Mucosa of rectum (tissue), 2 donors: ENCODE measurements at regions not wholly inside any gene's neighbourhood (a gene's known extent, or its start where the extent isn't known, plus 50 kb on each side); places are given as distances from the start of the nearest gene placed in this dataset.
"Not testable (repeated sequence)": the region's sequence is repeated elsewhere in the genome, so short reads cannot be mapped to it uniquely, and the experiment has no call there.

Source experiments
- H3K27ac ChIP-seq, 2 donors: one replicate each; pipeline ENCODE4 v1.7.0; 2013; ENCODE audit warnings: inconsistent platforms in 2 of 2, low read depth in 2 of 2, low read length in 2 of 2
- H3K27me3 ChIP-seq, 2 donors: one replicate each; pipeline ENCODE4 v1.7.0; 2013; ENCODE audit warnings: low read length in 2 of 2; ENCODE audit not compliant: control insufficient read depth in 2 of 2, insufficient read depth in 2 of 2
- H3K36me3 ChIP-seq, 2 donors: one replicate each; pipeline ENCODE4 v1.7.0; 2013; ENCODE audit warnings: low read length in 2 of 2; ENCODE audit not compliant: control insufficient read depth in 2 of 2, insufficient read depth in 2 of 2
- H3K4me1 ChIP-seq, 2 donors: one replicate each; pipeline ENCODE4 v1.7.0; 2013; ENCODE audit warnings: low read length in 2 of 2, mild to moderate bottlenecking in 1 of 2; ENCODE audit not compliant: control insufficient read depth in 2 of 2, insufficient read depth in 2 of 2
- H3K4me3 ChIP-seq, 2 donors: one replicate each; pipeline ENCODE4 v1.7.0; 2013; ENCODE audit warnings: low read length in 2 of 2
- H3K9ac ChIP-seq, 2 donors: one replicate each; pipeline ENCODE4 v1.7.0; 2013; ENCODE audit warnings: low read length in 2 of 2, low read depth in 1 of 2, mild to moderate bottlenecking in 1 of 2
- H3K9me3 ChIP-seq, 2 donors: one replicate each; pipeline ENCODE4 v1.7.0; 2013; ENCODE audit warnings: low read length in 2 of 2; ENCODE audit not compliant: control insufficient read depth in 2 of 2
- donor health status: healthy.
- donor health status: Normal muscosa, but diverticular disease.

DNA sequence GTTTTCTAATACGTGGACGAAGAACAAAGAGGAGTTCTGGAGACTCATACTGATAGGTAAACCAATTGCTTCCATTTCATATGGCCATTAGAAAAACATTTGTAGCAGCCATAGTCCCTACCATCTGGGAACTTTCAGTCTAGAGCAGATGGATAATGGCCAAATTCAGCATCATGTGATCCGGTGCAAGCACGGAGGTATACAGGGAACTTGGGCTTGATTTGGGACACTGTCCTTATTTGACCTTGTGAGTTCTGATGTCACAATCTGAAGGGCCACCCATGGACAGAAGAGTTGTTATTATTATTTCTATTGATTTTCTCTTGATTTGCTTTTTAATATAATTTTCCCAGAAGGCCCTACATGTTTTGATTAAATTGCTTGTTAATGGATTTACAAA, 154.6 kb upstream of the ZNF267 start:
- Histone ChIP-seq H3K27ac (no peak overlapping the region), H3K36me3 (peaks cover 7 to 19% of the 10 kb centered on the region in 2 donors), H3K9me3 (no peaks in the 10 kb centered on the region)

DNA sequence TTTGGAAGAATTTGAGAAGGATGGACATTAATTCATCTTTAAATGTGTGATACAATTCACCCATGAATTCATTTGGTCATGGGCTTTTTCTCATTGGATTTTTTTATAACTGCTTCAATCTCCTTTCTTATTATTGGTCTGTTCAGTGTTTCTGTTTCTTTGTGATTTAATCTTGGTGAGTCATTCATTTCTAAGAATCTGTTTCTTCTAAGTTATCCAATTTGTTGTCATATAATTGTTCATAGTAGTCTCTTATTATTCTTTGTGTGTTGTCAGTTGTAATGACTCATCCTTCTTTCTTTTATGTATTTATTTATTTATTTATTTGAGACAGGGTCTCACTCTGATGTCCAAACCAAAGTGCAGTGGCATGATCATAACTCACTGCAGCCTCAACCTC, 146.1 kb upstream of the ZNF267 start:
- Histone ChIP-seq H3K9me3 (peaks cover 2 to 5% of the 10 kb centered on the region in 2 donors), H3K36me3 (peaks cover 21 to 33% of the 10 kb centered on the region in 2 donors), H3K27ac (no peak overlapping the region), H3K27me3 (no peaks in the 10 kb centered on the region), H3K9ac (no peak overlapping the region), H3K4me1 (no peaks in the 10 kb centered on the region), H3K4me3 (no peak overlapping the region)

More for the DNA sequence above, 154.6 kb upstream of the ZNF267 start:
- no peak overlapping the region for H3K9ac ChIP-seq
- H3K27me3 ChIP-seq = no peaks in the 10 kb centered on the region
- H3K4me1 ChIP-seq = peaks cover 6 to 7% of the 10 kb centered on the region in 2 donors
- no peak overlapping the region for H3K4me3 ChIP-seq

GRCh38 chr16:31734265-31734664, 139.3 kb upstream of the ZNF267 start:
- peaks cover 6 to 26% of the 10 kb centered on the region in 2 donors for H3K9me3 ChIP-seq
- no peaks in the 10 kb centered on the region for H3K4me1 ChIP-seq
- H3K27me3 ChIP-seq = no peaks in the 10 kb centered on the region
- no peak overlapping the region for H3K9ac ChIP-seq
- H3K36me3 ChIP-seq = peaks cover 36 to 47% of the 10 kb centered on the region in 2 donors
- H3K27ac ChIP-seq = no peak overlapping the region
- no peak overlapping the region for H3K4me3 ChIP-seq

DNA sequence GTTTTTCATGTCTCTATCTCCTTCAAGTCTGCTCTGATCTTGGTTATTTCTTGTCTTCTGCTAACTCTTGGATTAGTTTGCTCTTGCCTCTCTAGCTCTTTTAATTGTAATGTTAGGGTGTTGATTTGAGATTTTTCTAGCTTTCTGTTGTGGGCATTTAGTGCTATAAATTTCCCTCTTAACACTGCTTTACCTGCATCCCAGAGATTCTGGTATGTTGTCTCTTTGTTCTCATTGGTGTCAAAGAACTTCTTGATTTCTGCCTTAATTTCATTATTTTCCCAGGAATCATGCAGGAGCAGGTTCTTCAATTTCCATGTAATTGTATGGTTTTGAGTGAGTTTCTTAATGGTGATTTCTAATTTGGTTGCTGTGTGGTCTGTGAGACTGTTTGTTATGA, 128.5 kb upstream of the ZNF267 start:
- not testable (repeated sequence) for H3K9ac ChIP-seq
- peaks cover 42% of the 10 kb centered on the region in 2 donors for H3K9me3 ChIP-seq

DNA sequence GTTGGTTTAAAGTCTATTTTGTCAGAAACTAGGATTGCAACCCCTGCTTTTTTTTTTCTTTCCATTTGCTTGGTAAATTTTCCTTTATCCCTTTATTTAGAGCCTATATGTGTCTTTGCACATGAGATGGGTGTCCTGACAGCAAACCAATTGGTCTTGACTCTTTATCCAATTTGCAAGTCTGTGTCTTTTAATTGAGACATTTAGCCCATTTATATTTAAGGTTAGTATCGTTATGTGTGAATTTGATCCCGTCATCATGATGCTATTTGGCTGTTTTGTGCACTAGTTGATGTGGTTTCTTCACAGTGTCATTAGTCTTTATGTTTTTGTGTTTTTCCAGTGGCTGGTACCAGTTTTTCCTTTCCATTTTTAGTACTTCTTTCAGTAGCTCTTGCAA, 127.7 kb upstream of the ZNF267 start:
- Histone ChIP-seq H3K9me3 (peaks cover 42 to 47% of the 10 kb centered on the region in 2 donors), H3K9ac (no peak overlapping the region), H3K4me3 (no peak overlapping the region), H3K27ac (no peak overlapping the region), H3K36me3 (peaks cover 0 to 20% of the 10 kb centered on the region in 2 donors), H3K27me3 (no peaks in the 10 kb centered on the region), H3K4me1 (no peaks in the 10 kb centered on the region)

More for the DNA sequence above, 128.5 kb upstream of the ZNF267 start:
- H3K4me1 ChIP-seq, H3K27ac ChIP-seq, H3K27me3 ChIP-seq: not testable (repeated sequence)
- Histone ChIP-seq H3K4me3 (peak overlapping the region in 1 of 2 donors; percentile 4), H3K36me3 (peaks cover 0 to 20% of the 10 kb centered on the region in 2 donors)

GRCh38 chr16:31754998-31755615, 118.5 kb upstream of the ZNF267 start:
- Histone ChIP-seq H3K36me3 (peaks cover 25 to 36% of the 10 kb centered on the region in 2 donors), H3K9me3 (peaks cover 66 to 72% of the 10 kb centered on the region in 2 donors), H3K9ac (no peak overlapping the region), H3K27ac (no peak overlapping the region), H3K4me3 (no peak overlapping the region), H3K27me3 (no peaks in the 10 kb centered on the region), H3K4me1 (no peaks in the 10 kb centered on the region)

- Histone ChIP-seq H3K9me3 (peaks cover 34 to 36% of the 10 kb centered on the region in 2 donors), H3K4me3 (peak overlapping the region in 1 of 2 donors; percentile 20), H3K9ac (no peak overlapping the region), H3K36me3 (peaks cover 0 to 3% of the 10 kb centered on the region in 2 donors), H3K27ac (no peak overlapping the region), H3K27me3 (no peaks in the 10 kb centered on the region), H3K4me1 (no peaks in the 10 kb centered on the region)
Observed at GRCh38 chr16:31764103-31764502, 109.5 kb upstream of the ZNF267 start.

DNA sequence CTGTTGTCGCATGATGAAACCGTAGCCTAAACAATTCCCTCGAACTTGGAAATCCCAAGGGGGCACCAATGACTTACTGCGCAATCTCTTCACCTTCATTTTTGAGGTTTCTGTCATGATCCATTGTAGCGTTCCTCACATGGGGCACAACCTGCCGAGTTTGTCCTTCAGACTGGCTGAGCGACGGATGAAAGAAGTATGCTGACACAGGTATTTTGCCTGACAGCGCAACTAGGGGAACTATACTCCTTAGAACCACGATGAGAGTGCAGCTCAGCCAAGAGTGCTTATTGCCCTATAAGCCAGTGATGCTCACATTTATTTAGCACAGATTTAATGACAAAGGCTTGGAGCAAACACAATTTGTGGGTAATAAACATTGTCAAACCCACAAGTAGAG, 106.3 kb upstream of the ZNF267 start:
- Histone ChIP-seq H3K4me3 (no peak overlapping the region), H3K27me3 (no peaks in the 10 kb centered on the region), H3K9me3 (peaks cover 41 to 46% of the 10 kb centered on the region in 2 donors), H3K27ac (no peak overlapping the region), H3K36me3 (no peaks in the 10 kb centered on the region), H3K4me1 (no peaks in the 10 kb centered on the region), H3K9ac (no peak overlapping the region)

- no peaks in the 10 kb centered on the region for H3K4me1 ChIP-seq
- H3K9ac ChIP-seq = no peak overlapping the region
- H3K36me3 ChIP-seq = no peaks in the 10 kb centered on the region
- H3K9me3 ChIP-seq = peaks cover 11% of the 10 kb centered on the region in 2 donors
- H3K4me3 ChIP-seq = no peak overlapping the region
- no peak overlapping the region for H3K27ac ChIP-seq
- no peaks in the 10 kb centered on the region for H3K27me3 ChIP-seq
Observed at GRCh38 chr16:31780342-31780741, 93.3 kb upstream of the ZNF267 start.

DNA sequence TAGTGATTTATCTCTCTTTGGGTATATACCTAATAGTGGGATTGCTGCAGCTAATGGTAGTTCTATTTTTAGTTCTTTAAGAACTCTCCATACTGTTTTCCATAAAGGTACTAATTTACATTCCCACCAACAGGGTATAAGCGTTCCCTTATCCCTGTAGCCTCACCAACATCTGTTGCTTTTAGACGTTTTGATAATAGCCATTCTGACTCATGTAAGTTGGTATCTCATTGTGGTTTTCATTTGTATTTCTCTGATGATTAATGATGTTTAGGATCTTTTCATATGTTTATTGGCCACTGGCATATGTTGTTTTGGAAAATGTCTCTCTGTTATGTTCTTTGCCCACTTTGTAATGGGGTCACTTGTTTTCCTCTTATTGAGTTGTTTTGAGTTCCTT, 88.5 kb upstream of the ZNF267 start:
- Histone ChIP-seq H3K27ac (no peak overlapping the region), H3K9me3 (peaks cover 2 to 6% of the 10 kb centered on the region in 2 donors), H3K4me1 (no peaks in the 10 kb centered on the region)

More for the DNA sequence above, 88.5 kb upstream of the ZNF267 start:
- no peak overlapping the region for H3K9ac ChIP-seq
- H3K27me3 ChIP-seq = no peaks in the 10 kb centered on the region
- H3K36me3 ChIP-seq = no peaks in the 10 kb centered on the region
- no peak overlapping the region for H3K4me3 ChIP-seq
